ENCODE measurements at regions not wholly inside any gene's neighbourhood (a gene's known extent, or its start where the extent isn't known, plus 50 kb on each side); places are given as distances from the start of the nearest gene placed in this dataset.

DNA sequence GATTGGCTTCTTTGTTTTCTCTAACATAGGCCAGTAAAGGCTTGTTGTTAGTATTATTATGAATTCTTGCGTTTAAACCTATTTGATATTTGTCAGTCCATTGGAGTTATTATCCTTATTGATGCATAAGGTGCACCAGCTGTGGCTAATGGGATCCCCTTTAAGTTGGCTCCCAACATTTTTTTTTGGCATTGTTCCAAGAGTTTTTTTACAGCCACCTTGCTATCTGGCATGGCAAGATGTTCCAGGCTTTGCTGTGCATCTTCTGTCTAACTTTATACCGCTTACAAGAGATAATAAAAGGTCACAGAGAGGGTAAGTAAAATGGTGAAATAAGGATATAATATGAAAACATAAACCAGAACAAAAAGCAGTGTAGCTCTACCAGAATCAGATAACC lies 157.5 kb upstream of the TACR1 start:
- TF ChIP-seq, protein P1, sequence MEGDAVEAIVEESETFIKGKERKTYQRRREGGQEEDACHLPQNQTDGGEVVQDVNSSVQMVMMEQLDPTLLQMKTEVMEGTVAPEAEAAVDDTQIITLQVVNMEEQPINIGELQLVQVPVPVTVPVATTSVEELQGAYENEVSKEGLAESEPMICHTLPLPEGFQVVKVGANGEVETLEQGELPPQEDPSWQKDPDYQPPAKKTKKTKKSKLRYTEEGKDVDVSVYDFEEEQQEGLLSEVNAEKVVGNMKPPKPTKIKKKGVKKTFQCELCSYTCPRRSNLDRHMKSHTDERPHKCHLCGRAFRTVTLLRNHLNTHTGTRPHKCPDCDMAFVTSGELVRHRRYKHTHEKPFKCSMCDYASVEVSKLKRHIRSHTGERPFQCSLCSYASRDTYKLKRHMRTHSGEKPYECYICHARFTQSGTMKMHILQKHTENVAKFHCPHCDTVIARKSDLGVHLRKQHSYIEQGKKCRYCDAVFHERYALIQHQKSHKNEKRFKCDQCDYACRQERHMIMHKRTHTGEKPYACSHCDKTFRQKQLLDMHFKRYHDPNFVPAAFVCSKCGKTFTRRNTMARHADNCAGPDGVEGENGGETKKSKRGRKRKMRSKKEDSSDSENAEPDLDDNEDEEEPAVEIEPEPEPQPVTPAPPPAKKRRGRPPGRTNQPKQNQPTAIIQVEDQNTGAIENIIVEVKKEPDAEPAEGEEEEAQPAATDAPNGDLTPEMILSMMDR (conservative IDR thresholded peaks at IDR 0.05; ENCODE audit: low read depth in 2 of 2): no peak
- TF ChIP-seq POLR2AphosphoS5 (IDR thresholded peaks at IDR 0.05; ENCODE audit: low read depth) (no peak), EZH2 (IDR thresholded peaks at IDR 0.05; ENCODE audit: low read depth, unreplicated experiment) (no peak), CREB1 (CRISPR knock-in tag; IDR thresholded peaks at IDR 0.05; ENCODE audit: low read depth) (no peak), EZH2phosphoT487 (IDR thresholded peaks at IDR 0.05; ENCODE audit: unreplicated experiment) (no peak)

Data from GM23338 (cell line).